ENCODE measurements at regions not wholly inside any gene's neighbourhood (a gene's known extent, or its start where the extent isn't known, plus 50 kb on each side); places are given as distances from the start of the nearest gene placed in this dataset.
"Not testable (repeated sequence)": the region's sequence is repeated elsewhere in the genome, so short reads cannot be mapped to it uniquely, and the experiment has no call there.

DNA sequence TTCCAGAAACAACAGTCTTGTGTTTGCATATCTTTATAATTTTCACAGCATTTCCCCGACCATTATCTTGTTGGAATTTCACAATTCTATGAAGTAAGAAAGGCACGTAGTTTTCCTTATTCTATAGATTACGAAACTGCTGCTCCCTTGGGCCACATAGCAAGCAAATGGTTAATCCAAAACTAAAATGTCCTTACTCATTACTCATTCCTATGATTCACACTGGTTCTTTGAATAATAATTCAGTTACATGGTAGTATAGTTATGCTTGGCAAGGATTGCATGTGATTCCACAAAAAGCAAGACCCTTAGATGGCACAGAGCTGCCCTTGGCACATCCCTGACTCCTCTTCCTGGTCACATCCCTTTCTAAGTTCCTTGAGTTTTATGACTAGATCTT lies 51.2 kb downstream of the OR13H1 start:
- intact Hi-C loops (cut with micrococcal nuclease) = no loop called here

DNA sequence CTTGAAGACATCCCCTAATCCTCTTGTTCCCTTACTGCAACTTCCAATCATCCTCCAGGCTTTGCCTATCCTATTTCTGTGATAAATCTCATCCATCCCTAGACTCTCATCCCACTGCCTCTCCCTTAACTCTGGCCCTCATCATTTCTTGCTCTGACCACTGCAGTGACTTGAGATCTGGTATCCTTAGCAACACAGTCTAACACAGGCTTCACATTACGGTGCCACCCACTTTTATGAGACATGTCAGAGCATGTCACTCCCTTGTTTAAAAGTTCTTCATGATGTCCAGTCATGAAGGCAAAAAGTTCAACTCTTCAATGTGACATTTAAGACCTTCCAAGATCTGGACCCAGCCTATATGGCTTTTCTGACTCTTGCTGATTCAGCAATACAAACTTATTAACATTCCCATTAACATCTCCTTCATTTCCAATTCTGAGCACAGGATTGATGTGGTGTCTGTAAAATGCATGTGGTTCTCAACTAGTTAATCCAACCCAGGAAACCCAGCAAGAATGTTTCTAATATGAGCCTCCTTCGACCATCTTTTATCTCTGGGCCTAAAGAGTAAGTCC lies 64.0 kb downstream of the OR13H1 start:
- intact Hi-C loops (cut with micrococcal nuclease) = no loop called here

DNA sequence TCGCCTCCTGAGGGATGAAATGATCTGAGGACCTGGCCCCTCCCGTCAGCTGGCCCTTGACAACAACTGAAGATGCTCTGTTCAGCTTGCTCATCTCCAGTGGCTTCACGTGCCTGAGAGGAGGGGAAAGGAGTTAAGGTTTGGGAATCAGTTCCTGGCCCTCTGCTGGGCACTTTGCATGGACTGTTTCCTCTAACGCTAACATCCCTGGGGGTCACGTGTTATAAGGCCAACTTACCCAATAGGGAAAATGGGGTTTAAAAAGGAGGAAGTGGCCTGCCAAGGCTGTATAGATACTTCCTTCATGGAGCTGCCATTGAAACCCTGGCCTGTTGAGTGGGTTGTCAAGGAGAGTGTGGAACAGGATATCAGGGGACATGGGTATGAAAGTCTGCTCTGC lies 65.6 kb downstream of the OR13H1 start:
- intact Hi-C loops (cut with micrococcal nuclease) = no loop called here

DNA sequence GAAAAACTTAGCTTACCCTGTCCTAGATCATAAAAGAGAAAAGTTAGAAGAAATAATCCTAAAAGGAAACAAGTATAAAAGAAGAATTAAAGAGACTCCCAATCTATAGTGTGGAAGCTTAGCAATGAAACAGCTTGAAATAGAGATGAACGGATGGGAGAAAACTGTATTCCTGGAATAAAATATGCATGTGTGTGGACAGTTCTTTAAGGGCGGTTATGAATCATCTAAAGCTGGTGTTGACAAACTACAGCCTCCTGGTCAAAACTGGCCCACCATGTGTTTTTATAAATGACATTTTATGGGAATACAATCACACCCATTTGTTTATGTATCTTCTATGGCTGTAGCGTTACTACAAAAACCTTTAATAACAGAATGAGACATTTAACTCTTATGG lies 69.4 kb downstream of the OR13H1 start:
- intact Hi-C loops (cut with micrococcal nuclease) = no loop called here

DNA sequence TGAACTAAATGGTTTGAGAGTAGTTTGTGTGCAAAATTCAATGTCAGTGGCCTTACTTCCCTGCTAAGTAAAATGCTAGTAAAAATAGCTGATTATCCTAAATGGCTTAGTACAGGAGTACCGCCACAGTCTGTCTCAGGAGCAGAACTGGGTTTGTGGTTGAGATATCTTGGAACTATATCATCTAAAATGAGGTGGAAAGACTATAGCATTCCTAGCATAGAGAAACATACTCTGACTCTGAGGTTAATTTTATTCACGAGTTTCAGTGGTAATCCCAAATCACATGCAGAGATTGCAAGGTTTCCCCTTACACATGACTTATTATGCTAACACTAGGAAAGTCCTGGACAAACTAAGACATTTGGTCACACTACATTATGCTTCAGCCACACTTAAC lies 70.4 kb downstream of the OR13H1 start:
- intact Hi-C loops (cut with micrococcal nuclease) = no loop called here

DNA sequence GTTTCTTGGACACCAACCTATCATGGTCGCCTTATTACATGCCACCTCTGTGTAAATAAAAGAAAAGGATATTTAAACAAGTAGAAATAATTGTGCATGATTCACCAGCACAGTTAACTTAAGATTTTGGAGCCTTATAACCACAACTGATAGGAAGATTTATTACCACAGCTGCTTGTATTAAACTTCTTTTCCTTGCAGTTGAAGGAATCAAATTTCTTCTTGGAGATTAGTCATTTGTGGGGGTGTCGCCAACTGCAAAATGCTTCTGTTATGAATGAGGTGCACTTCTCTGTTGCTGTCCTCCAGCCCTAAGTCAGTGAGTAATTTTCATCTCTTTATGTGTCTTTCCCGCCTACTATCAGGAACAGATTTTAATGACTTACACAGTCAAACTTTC lies 73.3 kb downstream of the OR13H1 start:
- intact Hi-C loops (cut with micrococcal nuclease) = no loop called here

DNA sequence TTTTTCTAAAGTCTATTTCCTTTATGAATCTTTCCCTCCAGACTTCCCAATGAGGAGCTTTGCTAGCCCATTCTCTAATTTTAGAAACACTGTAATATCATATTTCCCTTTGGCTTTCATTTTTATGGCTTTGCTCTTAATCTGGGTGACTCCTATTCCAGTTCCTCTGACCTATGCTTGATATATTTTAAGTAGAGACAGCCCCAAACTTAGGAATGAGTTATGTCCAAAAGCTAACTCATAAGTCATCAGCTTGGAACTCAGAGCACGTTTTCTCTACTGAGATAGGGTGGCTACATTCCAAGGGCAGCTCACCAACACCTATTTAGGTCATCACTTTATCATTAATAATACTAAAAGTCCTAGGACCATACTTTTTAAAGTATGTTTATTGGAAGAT lies 77.8 kb downstream of the OR13H1 start:
- intact Hi-C loops (cut with micrococcal nuclease) = no loop called here

DNA sequence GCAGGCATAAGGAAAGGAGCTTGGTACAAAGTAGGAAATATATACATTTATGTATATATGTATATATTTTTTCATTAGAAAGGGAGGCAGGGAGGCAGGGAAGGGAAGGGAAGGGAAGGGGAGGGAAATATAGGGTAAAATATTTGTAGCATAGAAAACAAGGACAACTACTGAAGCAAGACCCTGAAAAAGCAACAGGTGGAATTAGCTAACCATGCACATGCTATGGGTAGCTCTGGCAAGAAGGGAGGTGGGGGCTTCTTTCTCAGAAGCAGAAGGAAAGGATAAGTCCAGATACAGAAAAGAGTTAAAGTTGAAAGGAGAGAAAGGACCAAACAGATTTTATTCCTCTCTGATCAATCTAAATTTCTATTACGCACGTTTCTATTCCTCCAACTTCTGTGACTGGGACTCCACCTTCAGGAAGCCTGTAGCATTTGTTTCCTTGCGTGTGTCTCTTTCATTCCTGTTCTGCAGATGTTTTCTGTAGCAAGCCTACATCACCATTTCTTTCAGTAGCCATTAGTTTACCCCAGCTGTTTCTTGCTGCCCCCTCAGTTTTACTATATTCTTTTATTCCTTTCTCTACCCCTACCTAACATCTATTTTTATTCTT lies 82.9 kb downstream of the OR13H1 start:
- intact Hi-C loops (cut with micrococcal nuclease) = no loop called here

DNA sequence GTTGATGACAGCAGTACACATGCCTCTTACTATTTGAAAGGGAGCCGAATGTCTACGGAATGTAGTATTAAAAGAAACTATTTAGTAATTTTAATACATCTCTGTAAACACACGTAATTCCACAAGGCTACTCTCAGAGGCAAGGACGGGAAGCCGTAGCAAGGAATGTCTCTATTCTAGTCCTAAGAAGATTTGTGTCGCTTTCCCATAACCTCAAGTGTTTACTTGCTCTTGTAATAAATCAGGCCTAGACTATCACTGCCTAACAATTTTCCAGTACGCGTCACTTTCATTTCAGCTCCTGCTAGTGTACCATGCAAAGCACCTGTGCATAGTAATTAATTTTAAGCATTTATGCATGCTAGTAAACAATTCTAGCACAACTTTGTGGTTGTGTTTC lies 86.7 kb downstream of the OR13H1 start:
- intact Hi-C loops (cut with micrococcal nuclease) = loop anchor here (5.0 kb wide), 2 partner anchors 368 to 638 kb away; no protein-coding TSS in a partner anchor

DNA sequence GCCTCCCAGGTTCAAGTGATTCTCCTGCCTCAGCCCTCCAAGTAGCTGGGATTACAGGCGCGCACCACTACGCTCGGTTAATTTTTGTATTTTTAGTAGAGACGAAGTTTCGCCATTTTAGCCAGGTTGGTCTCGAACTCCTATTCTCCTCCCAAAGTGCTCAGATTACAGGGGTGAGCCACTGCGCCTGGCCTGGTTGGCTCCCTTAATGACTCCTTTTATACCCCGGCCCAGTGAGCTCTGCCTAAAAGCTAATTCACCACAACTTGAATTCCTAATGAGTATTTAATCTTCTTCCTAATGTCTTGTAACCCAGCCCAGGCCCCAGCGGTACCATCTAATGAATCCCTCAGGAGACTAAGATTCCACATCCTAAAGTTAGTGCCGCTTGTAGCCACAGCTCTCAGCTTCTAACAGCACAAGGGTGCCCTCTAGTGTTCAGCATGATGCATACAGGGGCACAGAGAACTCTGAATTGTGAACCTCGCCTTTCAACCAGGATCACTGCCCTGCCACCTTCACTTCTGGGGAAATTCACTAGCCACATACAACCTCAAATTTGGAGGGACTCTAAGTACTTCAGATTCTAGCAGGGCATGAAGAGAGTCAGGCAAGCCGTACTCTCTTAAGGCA lies 89.5 kb downstream of the OR13H1 start:
- intact Hi-C loops (cut with micrococcal nuclease) = loop anchor here (1.0 to 5.0 kb wide), 3 partner anchors 371 to 657 kb away; no protein-coding TSS in a partner anchor

DNA sequence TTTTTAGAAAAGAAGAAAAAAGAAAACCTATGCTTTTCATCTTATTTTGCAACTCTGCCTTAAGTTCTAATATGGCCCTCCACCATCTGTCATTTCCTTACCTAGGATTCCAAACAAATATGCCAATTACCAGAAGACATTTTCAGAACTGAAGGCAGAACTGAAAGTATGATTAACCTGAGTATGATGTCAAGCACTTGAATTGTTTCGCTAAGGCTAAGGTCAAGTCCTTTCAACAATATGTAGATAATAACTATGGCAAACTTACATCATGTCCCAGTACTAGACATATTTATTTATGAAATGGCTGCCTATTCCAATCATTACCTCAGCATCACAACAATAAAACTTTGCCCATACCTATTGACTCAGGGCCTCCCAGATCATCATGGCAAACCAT lies 91.0 kb downstream of the OR13H1 start:
- intact Hi-C loops (cut with micrococcal nuclease) = loop anchor here (5.0 kb wide), 2 partner anchors 373 to 643 kb away; no protein-coding TSS in a partner anchor

DNA sequence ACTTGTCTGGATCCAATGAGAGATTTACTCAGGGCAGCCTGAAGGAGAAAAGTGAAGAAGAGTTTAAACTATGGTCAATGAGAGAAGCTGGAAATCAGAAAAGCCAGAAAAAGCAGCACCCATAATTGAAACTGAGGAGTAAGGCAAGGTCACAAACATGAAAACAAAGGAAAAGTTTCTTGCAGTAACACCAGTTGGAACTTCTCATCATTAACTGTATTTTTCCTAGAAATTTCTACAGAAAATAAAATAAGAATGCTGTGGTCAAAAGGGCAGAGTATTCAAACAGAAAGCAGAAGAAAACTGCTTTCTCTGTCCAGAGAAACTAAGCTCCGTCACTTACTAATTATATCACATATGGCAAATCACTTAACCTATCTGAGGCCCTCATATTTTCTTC lies 102.2 kb downstream of the OR13H1 start:
- intact Hi-C loops (cut with micrococcal nuclease) = no loop called here

DNA sequence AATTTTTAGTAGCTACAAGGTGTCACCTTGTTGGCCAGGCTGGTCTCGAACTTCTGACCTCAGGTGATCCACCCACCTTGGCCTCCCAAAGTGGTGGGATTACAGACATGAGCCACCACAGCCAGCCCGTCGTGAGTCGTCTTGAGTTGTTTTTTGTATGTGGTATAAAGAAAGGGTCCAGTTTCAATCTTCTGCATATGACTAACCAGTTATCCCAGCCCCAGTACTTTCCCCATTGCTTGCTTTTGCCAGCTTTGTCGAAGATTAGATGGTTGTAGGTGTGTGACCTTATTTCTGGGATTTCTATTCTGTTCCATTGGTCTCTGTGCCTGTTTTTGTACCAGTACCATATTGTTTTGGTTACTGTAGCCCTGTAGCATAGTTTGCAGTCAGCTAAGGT lies 105.9 kb downstream of the OR13H1 start:
- intact Hi-C loops (cut with micrococcal nuclease) = no loop called here

DNA sequence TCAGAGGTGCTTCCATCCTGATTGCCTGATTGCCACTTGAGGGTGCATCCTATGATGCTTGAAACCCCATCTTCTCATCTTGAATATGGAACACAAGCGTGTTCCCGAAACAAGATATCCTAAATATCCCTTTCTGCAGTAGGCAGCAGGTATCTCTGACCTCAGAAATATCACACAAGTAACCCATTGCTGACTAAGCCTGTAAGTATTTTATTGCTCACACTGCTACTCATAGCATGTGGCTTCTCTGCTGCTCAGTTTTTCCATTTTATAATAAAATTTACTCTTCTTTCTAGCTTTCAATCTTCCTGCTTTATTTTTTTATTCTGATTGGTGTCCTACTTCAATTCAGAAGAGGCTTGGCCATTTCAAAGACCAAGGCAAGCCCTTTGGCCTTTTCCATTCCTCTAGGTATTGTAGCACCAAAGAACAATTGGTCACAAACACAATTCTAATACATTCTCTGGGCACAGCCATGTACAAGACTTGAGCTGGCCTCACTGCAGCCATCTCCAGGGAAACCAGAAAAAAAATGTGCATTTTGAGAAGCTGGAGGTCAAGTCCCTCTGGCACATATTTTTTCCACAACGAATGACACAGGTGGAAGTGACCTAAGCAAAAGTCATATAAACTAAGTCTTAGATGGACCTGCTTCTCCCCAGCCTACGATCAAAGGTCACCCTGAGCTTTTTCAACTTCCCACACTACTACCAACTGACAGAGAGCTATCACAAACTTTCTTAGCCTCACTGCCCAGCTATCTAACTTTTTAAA lies 107.0 kb downstream of the OR13H1 start:
- intact Hi-C loops (cut with micrococcal nuclease) = no loop called here

DNA sequence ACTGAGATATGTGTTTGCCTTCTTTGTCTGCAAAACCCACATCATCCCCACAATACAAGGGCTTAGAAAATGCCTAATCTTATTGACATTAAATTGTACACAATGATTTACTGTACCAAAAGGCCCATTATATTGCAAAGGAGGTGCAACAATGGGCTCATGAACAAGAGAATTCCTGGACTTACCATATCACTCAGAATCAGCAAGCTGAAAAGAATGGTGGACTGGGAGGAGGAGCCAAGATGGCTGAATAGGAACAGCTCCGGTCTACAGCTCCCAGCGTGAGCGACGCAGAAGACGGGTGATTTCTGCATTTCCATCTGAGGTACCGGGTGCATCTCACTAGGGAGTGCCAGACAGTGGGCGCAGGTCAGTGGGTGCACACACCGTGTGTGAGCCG lies 119.9 kb downstream of the OR13H1 start:
- intact Hi-C loops (cut with micrococcal nuclease) = not testable (repeated sequence)

DNA sequence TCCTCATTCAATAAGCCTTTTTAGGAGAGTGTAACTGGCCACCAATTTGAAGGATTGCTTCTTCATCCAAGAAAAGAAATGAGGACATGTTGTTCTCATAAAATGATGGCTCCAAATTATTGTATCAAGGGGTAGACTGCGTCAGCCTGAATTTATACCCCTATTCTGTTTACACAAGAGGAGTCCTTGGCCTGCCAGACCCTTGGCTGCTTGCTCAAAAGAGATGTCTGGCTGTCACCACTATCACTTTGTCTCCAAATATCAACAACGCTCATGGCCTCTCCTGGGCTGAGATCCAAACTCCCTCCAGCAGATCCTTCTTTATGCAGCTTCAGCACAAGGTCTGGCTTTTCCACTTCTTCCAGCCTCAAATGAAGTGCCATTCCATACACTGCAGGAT lies 127.9 kb downstream of the OR13H1 start:
- intact Hi-C loops (cut with micrococcal nuclease) = no loop called here

DNA sequence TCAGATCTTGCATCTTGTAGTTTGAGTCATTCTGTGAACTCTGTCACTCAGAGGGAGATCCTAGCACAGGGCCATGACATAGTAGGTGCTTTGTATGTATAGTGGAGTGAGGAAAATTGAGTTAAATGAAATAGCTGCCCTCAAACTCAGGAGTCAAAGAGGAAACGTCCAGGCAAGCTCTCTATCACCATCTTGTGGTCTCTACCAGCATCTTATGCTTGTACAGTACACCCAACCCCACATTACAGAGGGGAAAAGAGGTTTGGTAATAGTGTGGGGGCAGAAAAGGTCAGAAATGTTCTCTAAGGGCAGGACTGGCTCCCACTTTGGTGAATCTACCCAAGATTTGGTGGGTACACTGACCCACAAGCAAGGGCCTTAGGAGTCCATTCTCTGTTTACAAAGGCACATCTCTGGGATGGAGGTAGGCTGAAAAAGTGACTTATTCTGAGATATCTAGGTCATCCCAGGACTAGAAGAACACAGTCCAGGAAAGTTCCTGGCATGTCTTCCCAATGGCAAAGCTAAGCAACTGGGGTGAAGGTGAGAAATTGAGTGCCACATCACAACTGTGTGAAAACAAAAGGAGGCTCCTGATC lies 131.8 kb downstream of the OR13H1 start:
- intact Hi-C loops (cut with micrococcal nuclease) = no loop called here

DNA sequence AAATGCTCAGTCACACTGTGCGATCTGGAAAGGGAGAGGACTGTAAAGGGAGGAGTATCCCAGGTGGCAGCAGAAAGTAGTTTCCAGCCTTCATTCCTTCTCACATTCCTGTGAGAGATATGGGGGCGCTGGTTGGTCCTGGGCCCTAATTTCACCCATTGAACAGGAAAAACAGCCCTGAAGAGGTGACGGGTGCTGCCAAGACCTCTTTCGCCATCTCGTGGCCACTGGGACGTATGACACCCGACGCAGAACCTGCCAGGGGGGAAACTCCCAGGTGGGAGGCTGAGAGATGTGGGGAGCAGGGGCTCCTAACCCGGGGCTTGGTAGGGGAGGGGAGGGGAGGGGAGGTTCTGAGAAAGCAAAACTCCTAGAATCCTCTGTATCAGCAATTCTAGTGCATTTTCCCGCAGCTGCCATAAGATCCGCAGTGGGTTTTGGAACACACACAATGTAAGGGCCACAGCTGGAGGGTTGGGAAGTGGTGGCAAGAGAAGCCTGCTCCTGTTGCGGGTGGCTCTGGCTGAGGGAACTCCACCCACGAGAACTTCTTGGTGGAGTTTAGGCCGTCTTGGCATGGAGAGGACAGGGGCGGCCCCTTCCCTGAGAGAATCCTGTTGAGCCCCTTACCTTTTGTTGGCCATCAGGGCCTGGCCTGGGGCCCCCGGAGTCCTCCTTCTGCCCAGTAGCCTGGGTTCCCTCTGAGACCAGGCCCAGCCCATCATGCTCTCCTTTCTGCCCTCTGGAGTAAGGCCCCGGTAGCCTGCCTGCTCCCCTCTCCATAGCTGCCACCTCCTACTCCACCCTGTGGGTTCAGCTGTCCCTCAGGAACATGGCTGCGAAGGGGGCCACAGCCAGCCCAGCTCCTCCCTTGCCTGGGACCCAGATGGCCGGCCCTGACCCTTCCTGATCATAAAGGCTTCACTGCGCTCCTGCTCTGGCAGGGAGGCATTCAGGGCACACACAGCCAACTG lies 134.1 kb downstream of the OR13H1 start:
- intact Hi-C loops (cut with micrococcal nuclease) = loop anchor here (1.0 kb wide), 1 partner anchor 702 kb away; no protein-coding TSS in a partner anchor

DNA sequence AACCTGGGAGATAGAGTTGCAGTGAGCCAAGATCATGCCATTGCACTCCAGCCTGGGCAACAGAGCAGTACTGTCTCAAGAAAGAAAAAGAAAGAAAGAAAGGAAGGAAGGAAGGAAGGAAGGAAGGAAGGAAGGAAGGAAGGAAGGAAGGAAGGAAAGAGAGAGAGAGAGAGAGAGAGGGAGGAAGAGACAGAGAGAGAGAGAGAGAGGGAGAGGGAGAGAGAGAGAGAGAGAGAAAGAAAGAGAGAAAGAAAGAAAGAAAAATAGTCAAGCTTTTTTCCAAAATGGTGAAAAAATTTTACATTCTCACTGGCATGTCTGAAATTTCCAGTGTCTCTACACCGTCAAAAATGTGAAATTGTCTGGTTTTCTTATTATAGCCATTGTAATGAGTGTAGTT lies 138.9 kb downstream of the OR13H1 start:
- intact Hi-C loops (cut with micrococcal nuclease) = not testable (repeated sequence)

DNA sequence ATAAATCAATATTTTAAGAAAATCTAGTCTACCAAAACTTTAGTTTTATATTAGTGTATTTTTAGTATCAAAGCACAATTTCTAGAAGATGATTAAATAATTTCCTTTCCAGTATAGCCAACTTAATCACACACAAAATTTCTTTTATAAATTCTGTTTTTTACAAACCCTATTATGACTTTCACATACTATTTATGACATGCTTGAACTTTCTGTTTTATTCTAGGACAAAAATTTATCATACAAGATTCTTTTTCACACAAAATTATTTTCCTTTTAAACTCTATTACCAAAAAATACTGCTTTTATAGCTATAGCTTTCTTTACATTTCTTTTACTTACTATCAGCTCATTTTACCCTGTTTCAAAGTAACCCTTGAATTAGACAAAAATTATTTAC lies 149.5 kb downstream of the OR13H1 start:
- intact Hi-C loops (cut with micrococcal nuclease) = no loop called here

DNA sequence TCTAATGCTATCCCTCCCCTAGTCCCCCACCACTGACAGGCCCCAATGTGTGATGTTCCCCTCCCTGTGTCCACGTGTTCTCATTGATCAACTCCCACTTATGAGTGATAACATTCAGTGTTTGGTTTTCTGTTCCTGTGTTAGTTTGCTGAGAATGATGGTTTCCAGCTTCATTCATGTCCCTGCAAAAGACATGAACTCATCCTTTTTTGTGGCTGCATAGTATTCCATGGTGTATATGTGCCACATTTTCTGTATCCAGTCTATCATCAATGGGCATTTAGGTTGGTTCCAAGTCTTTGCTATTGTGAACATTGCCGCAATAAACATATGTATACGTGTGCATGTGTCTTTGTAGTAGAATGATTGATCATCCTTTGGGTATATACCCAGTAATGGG lies 153.1 kb downstream of the OR13H1 start:
- intact Hi-C loops (cut with micrococcal nuclease) = not testable (repeated sequence)
